ENCODE measurements at regions not wholly inside any gene's neighbourhood (a gene's known extent, or its start where the extent isn't known, plus 50 kb on each side); places are given as distances from the start of the nearest gene placed in this dataset.

DNA sequence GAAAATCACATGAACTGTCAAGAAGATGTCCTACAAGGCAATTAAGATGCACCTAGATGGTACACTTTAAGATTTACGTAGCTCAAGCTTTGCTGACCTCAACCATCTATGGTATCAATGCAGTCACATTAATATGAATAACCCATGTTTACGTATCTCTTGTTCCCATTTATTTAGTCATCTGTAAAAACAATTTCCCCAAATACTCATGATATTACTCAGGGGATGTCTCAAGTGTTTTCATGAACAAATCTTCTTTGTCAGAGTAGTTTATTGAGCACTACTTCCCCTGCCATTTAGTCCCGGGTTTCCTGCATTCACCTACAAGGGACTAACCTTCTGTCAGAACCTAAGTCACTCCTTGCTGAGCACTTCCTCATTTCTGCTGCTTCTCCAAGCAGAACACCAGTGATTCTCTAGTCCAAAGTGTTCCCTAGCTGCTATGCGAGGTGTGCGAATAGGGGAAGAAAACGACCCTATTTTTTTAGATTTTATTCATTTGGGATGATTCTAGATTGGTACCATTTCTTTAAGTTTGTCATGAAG, 554.3 kb upstream of the LRRC4C start:
- intact Hi-C loops (cut with DNase I; ENCODE audit: low total_unique reads): no loop called here
- DNase-seq: no peak
- TF ChIP-seq CTCF (IDR thresholded peaks at IDR 0.05): no peak

GRCh38 chr11:42021911-42022310, 562.5 kb upstream of the LRRC4C start:
- H3K9me3 ChIP-seq: no peaks in the 10 kb centered on the region
- no peak overlapping the region for H3K4me3 ChIP-seq
- no peak for TF ChIP-seq CTCF (IDR thresholded peaks at IDR 0.05)
- no peaks in the 10 kb centered on the region for H3K27me3 ChIP-seq
- intact Hi-C loops (cut with DNase I; ENCODE audit: low total_unique reads): no loop called here
- no peaks in the 10 kb centered on the region for H3K36me3 ChIP-seq
- no peak for DNase-seq
- no peak overlapping the region for H3K27ac ChIP-seq
- no peaks in the 10 kb centered on the region for H3K4me1 ChIP-seq

More for the DNA sequence above, 554.3 kb upstream of the LRRC4C start:
- Histone ChIP-seq H3K27ac (no peak overlapping the region), H3K27me3 (no peaks in the 10 kb centered on the region), H3K4me1 (no peaks in the 10 kb centered on the region), H3K9me3 (no peaks in the 10 kb centered on the region), H3K36me3 (no peaks in the 10 kb centered on the region), H3K4me3 (no peak overlapping the region)

- intact Hi-C loops (cut with DNase I; ENCODE audit: low total_unique reads): no loop called here
- TF ChIP-seq CTCF (IDR thresholded peaks at IDR 0.05): no peak
- no peak for DNase-seq
- no peaks in the 10 kb centered on the region for H3K4me1 ChIP-seq
- H3K27me3 ChIP-seq: no peaks in the 10 kb centered on the region
- H3K27ac ChIP-seq: no peak overlapping the region
- H3K36me3 ChIP-seq: no peaks in the 10 kb centered on the region
- H3K9me3 ChIP-seq: no peaks in the 10 kb centered on the region
- H3K4me3 ChIP-seq: no peak overlapping the region
These were observed 563.8 kb upstream of the LRRC4C start for GRCh38 chr11:42023267-42023666.

DNA sequence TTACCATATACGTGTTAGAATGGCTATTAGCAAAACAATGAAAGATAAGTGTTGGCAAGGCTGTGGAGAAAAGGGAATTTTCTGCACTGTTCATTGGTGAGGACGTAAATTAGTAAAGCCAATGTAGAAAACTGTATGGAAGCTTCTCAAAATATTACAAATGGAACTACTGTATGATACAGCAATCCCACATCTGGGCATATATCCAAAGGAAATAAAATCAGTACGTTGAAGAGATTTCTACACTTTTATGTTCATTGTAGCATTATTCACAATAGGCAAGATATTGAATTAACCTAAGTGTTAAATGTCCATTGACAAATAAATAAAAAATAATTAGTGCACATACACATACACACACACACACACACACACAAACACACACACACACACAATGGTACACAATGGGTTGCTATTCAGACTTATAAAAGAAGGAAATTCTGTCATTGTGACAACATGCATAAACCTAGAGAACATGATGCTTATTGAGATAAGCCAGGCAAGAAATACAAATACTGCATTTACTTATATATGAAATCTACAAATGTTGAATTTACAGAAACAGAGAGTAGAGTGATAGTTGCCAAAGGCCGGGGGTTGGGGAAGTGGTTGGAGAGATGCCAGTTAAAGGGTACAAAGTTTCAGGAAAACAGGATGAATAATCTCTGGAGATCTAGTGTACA, 565.8 kb upstream of the LRRC4C start:
- H3K27me3 ChIP-seq: no peaks in the 10 kb centered on the region
- H3K4me3 ChIP-seq: no peak overlapping the region
- DNase-seq: no peak
- intact Hi-C loops (cut with DNase I; ENCODE audit: low total_unique reads): no loop called here
- no peaks in the 10 kb centered on the region for H3K4me1 ChIP-seq
- no peaks in the 10 kb centered on the region for H3K36me3 ChIP-seq
- no peak for TF ChIP-seq CTCF (IDR thresholded peaks at IDR 0.05)
- H3K27ac ChIP-seq: no peak overlapping the region
- H3K9me3 ChIP-seq: no peaks in the 10 kb centered on the region

GRCh38 chr11:42034826-42035225, 575.4 kb upstream of the LRRC4C start:
- Histone ChIP-seq H3K4me3 (no peak overlapping the region), H3K27ac (no peak overlapping the region), H3K9me3 (no peaks in the 10 kb centered on the region), H3K27me3 (no peaks in the 10 kb centered on the region), H3K4me1 (no peaks in the 10 kb centered on the region), H3K36me3 (no peaks in the 10 kb centered on the region)
- no peak for TF ChIP-seq CTCF (IDR thresholded peaks at IDR 0.05)
- intact Hi-C loops (cut with DNase I; ENCODE audit: low total_unique reads): no loop called here
- no peak for DNase-seq

All from tibial artery (tissue), 4 donors.